GM19099 (cell line): ENCODE measurements at regions not wholly inside any gene's neighbourhood (a gene's known extent, or its start where the extent isn't known, plus 50 kb on each side); places are given as distances from the start of the nearest gene placed in this dataset.

Experiments
- POLR2A ChIP-seq: IDR thresholded peaks from 3 replicates; pipeline ENCODE4 v1.6.1; 2011; ENCODE audit warnings: low read depth; ENCODE audit not compliant: insufficient read length; ENCODE audit errors: extremely low read depth

- TF ChIP-seq POLR2A, result no peak
Measured at GRCh38 chr17:77628035-77628434, 330.5 kb upstream of the TNRC6C start.

GRCh38 chr17:77631307-77631706, 327.2 kb upstream of the TNRC6C start:
- no peak for TF ChIP-seq POLR2A

DNA sequence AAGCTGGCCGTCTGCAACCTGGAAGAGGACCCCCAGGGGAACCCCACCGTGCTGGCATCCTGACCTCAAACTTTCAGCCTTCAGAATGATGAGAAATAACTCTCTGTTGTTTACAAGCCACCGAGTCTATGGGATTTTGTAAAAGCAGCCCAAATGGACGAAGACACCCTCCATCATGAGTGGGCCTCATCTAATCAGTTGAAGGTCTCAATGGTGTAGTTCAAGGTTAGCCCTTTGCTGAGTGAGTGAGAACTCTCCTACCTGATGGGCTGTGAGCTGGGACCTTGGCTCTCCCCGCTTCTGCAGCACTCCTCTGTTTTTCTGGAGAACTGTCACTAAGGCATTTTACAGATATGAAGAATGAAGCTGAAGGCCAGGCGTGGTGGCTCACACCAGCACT, 325.9 kb upstream of the TNRC6C start:
- no peak for TF ChIP-seq POLR2A

DNA sequence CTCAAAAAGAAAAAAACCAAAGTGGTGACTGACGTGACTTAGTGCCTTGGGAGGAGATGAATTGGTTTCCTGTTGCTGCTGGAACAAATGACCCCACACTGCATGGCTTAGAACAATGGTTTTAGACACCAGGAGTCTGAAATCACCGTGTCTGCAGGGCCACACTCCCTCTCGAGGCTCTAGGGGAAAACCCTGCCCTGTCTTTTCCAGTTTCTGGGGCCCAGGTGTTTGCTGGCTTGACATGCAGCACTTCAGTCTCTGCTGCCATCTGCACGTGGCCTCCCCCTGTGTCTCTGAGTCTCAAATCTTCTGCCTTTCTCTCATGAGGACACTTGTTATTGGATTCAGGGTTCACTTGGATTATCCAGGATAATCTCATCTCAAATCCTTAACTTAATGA, 323.8 kb upstream of the TNRC6C start:
- TF ChIP-seq POLR2A, result no peak

- TF ChIP-seq POLR2A, result no peak
Measured at GRCh38 chr17:77635176-77635575, 323.3 kb upstream of the TNRC6C start.

GRCh38 chr17:77636835-77637817, 321.4 kb upstream of the TNRC6C start:
- TF ChIP-seq POLR2A, result no peak

DNA sequence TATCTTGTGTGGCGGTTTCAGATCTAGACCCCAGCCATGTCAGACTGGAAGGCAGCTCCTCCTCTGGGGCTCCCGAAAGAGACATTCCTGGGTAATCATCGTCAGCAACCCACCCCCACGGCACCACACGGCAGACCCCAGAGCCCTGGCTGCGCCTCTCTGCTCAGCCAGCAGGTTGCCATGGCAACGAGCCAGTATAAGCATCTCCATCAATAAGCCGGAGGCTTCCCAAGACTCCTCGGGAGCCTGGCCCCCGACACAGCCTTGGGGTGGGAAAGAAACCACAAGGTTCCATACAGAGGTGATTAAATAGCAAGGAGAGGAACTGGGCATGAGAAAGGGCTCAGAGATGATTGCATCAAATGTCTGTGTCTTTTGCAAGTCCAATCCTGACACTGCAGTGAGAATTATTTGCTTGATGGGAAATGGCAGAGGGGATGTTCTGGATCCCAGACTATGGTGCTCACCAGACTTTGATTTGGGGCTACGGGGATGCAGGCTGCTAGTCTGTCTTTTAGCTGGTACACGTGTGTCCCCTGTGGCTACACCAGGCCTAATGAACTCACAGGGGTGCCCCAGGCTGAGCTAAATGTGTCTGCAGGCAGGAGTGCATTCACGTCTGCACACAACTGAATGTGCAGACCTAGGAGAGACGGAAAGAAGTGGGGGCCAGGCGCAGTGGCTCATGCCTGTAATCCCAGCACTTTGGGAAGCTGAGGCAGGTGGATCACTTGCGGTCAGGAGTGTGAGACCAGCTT, 320.5 kb upstream of the TNRC6C start:
- no peak for TF ChIP-seq POLR2A

DNA sequence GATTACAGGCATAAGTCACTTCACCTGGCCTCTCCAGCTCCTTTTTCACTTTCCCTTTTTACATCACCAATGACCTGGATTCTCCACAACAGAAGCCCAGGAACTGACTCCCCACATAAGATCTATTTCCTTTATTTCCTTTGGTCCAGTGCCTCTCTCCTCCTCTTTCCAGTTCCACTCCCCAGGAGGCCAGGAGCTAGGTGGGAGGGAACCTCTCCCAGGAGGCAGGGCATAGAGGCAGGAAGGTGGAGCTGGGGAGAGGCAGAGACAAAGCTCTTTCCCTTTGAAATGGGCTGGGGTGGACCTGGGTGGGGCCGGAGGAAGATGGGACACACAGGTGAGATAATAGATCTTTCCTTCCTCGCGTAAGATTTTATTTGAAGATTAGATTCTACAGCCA, 318.3 kb upstream of the TNRC6C start:
- TF ChIP-seq POLR2A, result no peak

DNA sequence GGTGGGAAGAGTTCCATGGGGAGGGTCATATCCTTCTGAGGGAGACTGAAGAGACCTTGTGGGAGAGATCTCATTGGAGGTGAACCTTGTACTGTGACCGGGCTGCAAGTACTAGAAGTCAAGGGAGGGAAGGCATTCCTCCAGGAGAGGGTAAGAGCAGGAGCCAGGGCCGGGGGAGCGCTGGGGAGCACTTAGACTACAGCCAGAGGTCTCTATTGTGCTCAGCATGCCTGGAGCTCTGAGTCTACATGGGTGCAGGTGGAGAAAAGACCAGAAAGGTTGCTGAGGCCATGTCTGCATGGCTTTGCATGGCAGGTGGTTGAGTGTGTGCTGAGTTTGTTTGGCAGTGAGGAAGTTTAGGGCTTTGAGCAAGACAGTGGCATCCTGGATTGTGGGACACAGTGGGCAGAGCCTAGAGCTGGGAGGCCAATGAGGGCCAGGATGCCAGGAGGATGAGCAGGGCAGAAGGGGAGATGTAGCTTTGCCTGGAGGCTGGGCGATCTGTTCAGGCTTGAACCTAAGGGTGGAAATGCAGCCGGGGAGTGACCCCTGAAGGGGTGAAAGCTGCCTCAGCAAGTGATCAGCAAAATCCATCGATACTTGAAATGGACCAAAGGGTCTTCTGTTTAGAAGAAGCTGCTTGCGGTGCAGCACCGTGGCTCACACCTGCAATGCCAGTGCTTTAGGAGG, 317.4 kb upstream of the TNRC6C start:
- no peak for TF ChIP-seq POLR2A

GRCh38 chr17:77641718-77642117, 316.8 kb upstream of the TNRC6C start:
- no peak for TF ChIP-seq POLR2A

- no peak for TF ChIP-seq POLR2A
Measured at GRCh38 chr17:77644181-77645071, 314.1 kb upstream of the TNRC6C start.

DNA sequence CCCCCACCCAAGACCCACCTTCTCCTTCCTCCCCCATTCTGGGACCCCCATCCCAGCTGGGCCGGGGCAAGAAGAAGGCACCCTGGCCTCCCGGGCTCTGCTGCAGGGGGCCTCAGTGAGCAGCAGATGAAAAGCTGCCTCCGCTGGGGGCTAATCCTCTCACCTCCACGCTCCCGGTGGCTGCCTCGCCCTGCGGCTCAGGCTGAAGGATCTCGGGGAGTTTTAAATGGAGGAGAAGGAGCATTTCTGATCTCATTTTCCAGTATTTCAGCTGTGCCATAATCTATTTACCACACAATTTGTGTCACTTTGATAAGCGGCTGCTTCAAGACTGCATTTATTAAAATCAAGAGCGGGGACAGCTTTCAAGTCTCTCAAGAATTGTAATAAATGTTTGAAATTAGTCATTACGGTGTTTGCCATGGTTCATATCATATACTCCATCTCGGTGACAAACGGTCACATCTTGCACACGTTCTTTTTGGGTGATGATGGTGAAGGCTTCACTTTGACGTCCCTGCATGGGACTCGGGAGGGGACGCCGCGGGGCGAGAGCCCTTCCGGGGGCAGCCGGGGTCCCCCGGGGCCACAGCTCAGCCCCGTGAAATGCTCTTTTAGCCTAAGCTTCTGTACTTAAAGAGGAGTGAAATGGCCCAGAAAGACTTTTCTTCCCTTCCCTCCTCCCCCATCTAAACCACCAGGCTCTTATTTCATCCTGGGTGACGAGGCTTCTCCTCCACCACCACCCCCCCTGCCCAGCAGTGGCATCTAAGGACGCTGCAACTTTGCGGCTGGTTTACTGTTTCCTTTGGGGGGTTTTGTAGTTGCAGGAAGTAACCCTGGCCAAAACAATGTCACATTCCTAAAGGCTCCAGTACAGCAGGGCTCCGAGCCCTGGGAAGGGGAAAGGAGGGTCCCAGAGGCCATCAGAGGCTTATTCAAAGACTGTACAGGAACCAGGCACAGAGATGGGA, 313.1 kb upstream of the TNRC6C start:
- TF ChIP-seq POLR2A, result no peak

- no peak for TF ChIP-seq POLR2A
Measured at GRCh38 chr17:77646046-77646430, 312.5 kb upstream of the TNRC6C start.
